Progenitor cell of endocrine pancreas (in vitro differentiated cells): ENCODE measurements at regions not wholly inside any gene's neighbourhood (a gene's known extent, or its start where the extent isn't known, plus 50 kb on each side); places are given as distances from the start of the nearest gene placed in this dataset.

Experiments used
- DNase-seq: peaks from one replicate; pipeline ENCODE4 v3.0.0; 2021; ENCODE audit warnings: low spot score; ENCODE audit not compliant: unreplicated experiment
- H3K27ac Mint-ChIP-seq: 2 replicates; pipeline ENCODE4 v1.8.0; 2021; ENCODE audit warnings: mild to moderate bottlenecking, moderate library complexity, mixed read lengths
- H3K27me3 Mint-ChIP-seq: 2 replicates; pipeline ENCODE4 v1.8.0; 2021; ENCODE audit warnings: mixed read lengths
- H3K36me3 Mint-ChIP-seq: 2 replicates; pipeline ENCODE4 v1.8.0; 2022; ENCODE audit warnings: mixed read lengths; ENCODE audit not compliant: insufficient read depth
- H3K4me1 Mint-ChIP-seq: 2 replicates; pipeline ENCODE4 v1.8.0; 2021; ENCODE audit warnings: low read depth, mixed read lengths
- H3K4me3 Mint-ChIP-seq: 2 replicates; pipeline ENCODE4 v1.8.0; 2021; ENCODE audit warnings: low read depth, mild to moderate bottlenecking, moderate library complexity, mixed read lengths
- H3K9me3 Mint-ChIP-seq: 2 replicates; pipeline ENCODE4 v1.8.0; 2021; ENCODE audit warnings: low read depth, mixed read lengths
- CTCF ChIP-seq: fragments of 200-600 bp; sonication (generic); IDR thresholded peaks from one replicate; pipeline ENCODE4 v1.5.0; 2021; ENCODE audit warnings: antibody characterized with exemption, mild to moderate bottlenecking; ENCODE audit not compliant: unreplicated experiment

- Mint-ChIP-seq H3K36me3 (no peaks in the 10 kb centered on the region), H3K4me1 (no peaks in the 10 kb centered on the region), H3K4me3 (no peak overlapping the region), H3K27me3 (peaks cover 2% of the 10 kb centered on the region), H3K9me3 (no peaks in the 10 kb centered on the region), H3K27ac (no peak overlapping the region)
- TF ChIP-seq CTCF: no peak
- DNase-seq: no peak
These were observed 889.4 kb downstream of the KCNA4 start for GRCh38 chr11:29127461-29127860.

GRCh38 chr11:29125606-29126005, 891.2 kb downstream of the KCNA4 start:
- H3K27me3 Mint-ChIP-seq: peaks cover 2% of the 10 kb centered on the region
- H3K9me3 Mint-ChIP-seq: no peaks in the 10 kb centered on the region
- no peak overlapping the region for H3K27ac Mint-ChIP-seq
- no peak for DNase-seq
- H3K4me1 Mint-ChIP-seq: no peaks in the 10 kb centered on the region
- no peak overlapping the region for H3K4me3 Mint-ChIP-seq
- no peaks in the 10 kb centered on the region for H3K36me3 Mint-ChIP-seq
- TF ChIP-seq CTCF: no peak

- no peak for TF ChIP-seq CTCF
- no peak overlapping the region for H3K27ac Mint-ChIP-seq
- H3K36me3 Mint-ChIP-seq: no peaks in the 10 kb centered on the region
- DNase-seq: no peak
- peaks cover 2% of the 10 kb centered on the region for H3K27me3 Mint-ChIP-seq
- no peak overlapping the region for H3K4me3 Mint-ChIP-seq
- no peaks in the 10 kb centered on the region for H3K9me3 Mint-ChIP-seq
- no peaks in the 10 kb centered on the region for H3K4me1 Mint-ChIP-seq
These were observed 892.4 kb downstream of the KCNA4 start for GRCh38 chr11:29124470-29124869.

GRCh38 chr11:29119707-29120618, 896.9 kb downstream of the KCNA4 start:
- Mint-ChIP-seq H3K27ac (no peak overlapping the region), H3K27me3 (peaks cover 2% of the 10 kb centered on the region), H3K36me3 (no peaks in the 10 kb centered on the region), H3K9me3 (no peaks in the 10 kb centered on the region), H3K4me3 (no peak overlapping the region), H3K4me1 (no peaks in the 10 kb centered on the region)
- no peak for TF ChIP-seq CTCF
- no peak for DNase-seq

GRCh38 chr11:29119116-29119515, 897.7 kb downstream of the KCNA4 start:
- no peaks in the 10 kb centered on the region for H3K4me1 Mint-ChIP-seq
- H3K36me3 Mint-ChIP-seq: no peaks in the 10 kb centered on the region
- DNase-seq: no peak
- H3K9me3 Mint-ChIP-seq: no peaks in the 10 kb centered on the region
- no peak for TF ChIP-seq CTCF
- H3K4me3 Mint-ChIP-seq: no peak overlapping the region
- H3K27me3 Mint-ChIP-seq: no peaks in the 10 kb centered on the region
- H3K27ac Mint-ChIP-seq: no peak overlapping the region
